GM12878 (cell line): ENCODE measurements at regions not wholly inside any gene's neighbourhood (a gene's known extent, or its start where the extent isn't known, plus 50 kb on each side); places are given as distances from the start of the nearest gene placed in this dataset.

Source experiments
- ATAC-seq: fragments of 200-7000 bp; cut with Tn5 transposase; 3 replicates; pipeline ENCODE4 v1.9.1; 2020; ENCODE audit warnings: mild to moderate bottlenecking, moderate library complexity
- BruUV-seq: library from RNA; stranded (reverse); fragments of 400-500 nt; replicated peaks from 2 replicates; lab custom pipeline; 2021; lab: Mats Ljungman, UMichigan
- CTCF ChIA-PET: fragments of 300-600 bp; sonication (Branson Sonifier 250); formaldehyde crosslinking; extraction: SDS; loops from one replicate; lab custom pipeline; 2021; ENCODE audit warnings: inconsistent platforms; lab: Yijun Ruan, JAX
- POLR2A ChIA-PET: fragments of 350-600 bp; formaldehyde crosslinking; extraction: SDS; loops from one replicate; lab custom pipeline; 2021; ENCODE audit warnings: inconsistent platforms; lab: Charles Lee
- RAD21 ChIA-PET: fragments of 300-600 bp; sonication (Branson Sonifier 250); formaldehyde crosslinking; loops from one replicate; lab custom pipeline; 2023; ENCODE audit warnings: antibody characterized with exemption; ENCODE audit not compliant: unreplicated experiment; lab: Charles Lee
- SMC1A ChIA-PET: fragments of 300-600 bp; sonication (Branson Sonifier 250); formaldehyde crosslinking; loops from one replicate; lab custom pipeline; 2023; ENCODE audit not compliant: unreplicated experiment, uncharacterized antibody; lab: Charles Lee
- DNase-seq: peaks from one replicate; pipeline ENCODE4 v3.0.0-alpha.2; 2011; ENCODE audit warnings: low read depth, low spot score
- FAIRE-seq: peaks from 3 replicates; lab custom pipeline; 2011; peaks lifted over from hg19 to GRCh38; lab: Jason Lieb, UNC
- H2AFZ ChIP-seq: 2 replicates; pipeline ENCODE4 v1.6.0; 2011; ENCODE audit warnings: low read depth, low read length, control low read depth; ENCODE audit not compliant: control insufficient read depth
- H3K27ac ChIP-seq: 2 replicates; pipeline ENCODE4 v1.5.1; 2011; ENCODE audit warnings: control low read depth; ENCODE audit not compliant: control insufficient read depth, insufficient read depth
- H3K27me3 ChIP-seq, 2 experiments: replicated peaks in 1 of 2; 2 replicates each; pipeline versions ENCODE4 v1.6.0 to v1.6.1; 2011; ENCODE audit warnings: low read length in 1 of 2; ENCODE audit not compliant: control insufficient read depth in 2 of 2, insufficient read depth in 2 of 2
- H3K36me3 ChIP-seq, 2 experiments: 2 replicates each; pipeline ENCODE4 v1.5.1; 2011; ENCODE audit warnings: low read length in 1 of 2; ENCODE audit not compliant: control insufficient read depth in 2 of 2, insufficient read depth in 2 of 2
- H3K4me1 ChIP-seq: 2 replicates; pipeline ENCODE4 v1.6.1; 2011; ENCODE audit warnings: mild to moderate bottlenecking, low read length, moderate library complexity, mixed read lengths; ENCODE audit not compliant: control insufficient read depth, insufficient read depth
- H3K4me2 ChIP-seq: 2 replicates; pipeline ENCODE4 v1.6.0; 2011; ENCODE audit warnings: control low read depth; ENCODE audit not compliant: control insufficient read depth, insufficient read depth
- H3K4me3 ChIP-seq: fragments of 200-600 bp; sonication (generic); 2 replicates; pipeline ENCODE4 v1.5.1; 2016
- H3K79me2 ChIP-seq: 2 replicates; pipeline ENCODE4 v1.6.0; 2011; ENCODE audit warnings: low read length; ENCODE audit not compliant: control insufficient read depth, insufficient read depth
- H3K9ac ChIP-seq: 2 replicates; pipeline ENCODE4 v1.8.0; 2011; ENCODE audit warnings: low read length, control low read depth, mixed read lengths; ENCODE audit not compliant: control insufficient read depth, insufficient read depth
- H3K9me3 ChIP-seq: replicated peaks from 3 replicates; pipeline ENCODE4 v1.5.1; 2011; ENCODE audit warnings: mild to moderate bottlenecking, low read length; ENCODE audit not compliant: control insufficient read depth, insufficient read depth
- H4K20me1 ChIP-seq: 2 replicates; pipeline ENCODE4 v1.6.0; 2011; ENCODE audit not compliant: control insufficient read depth, insufficient read depth
- CBX3 ChIP-seq: fragments of 200-600 bp; sonication (generic); IDR thresholded peaks from 2 replicates; pipeline ENCODE4 v1.6.1; 2016; ENCODE audit warnings: low read depth, borderline replicate concordance
- FOS ChIP-seq: IDR thresholded peaks from 3 replicates; pipeline ENCODE4 v1.6.1; 2011; ENCODE audit warnings: borderline replicate concordance; ENCODE audit not compliant: insufficient read length; ENCODE audit errors: extremely low read depth
- IKZF1 ChIP-seq: fragments of 450-650 bp; conservative IDR thresholded peaks from 2 replicates; pipeline ENCODE4 v1.6.1; 2017; ENCODE audit warnings: antibody characterized with exemption, mild to moderate bottlenecking
- KLF5 ChIP-seq: fragments of 450-650 bp; IDR thresholded peaks from 2 replicates; pipeline ENCODE4 v1.6.1; 2014; ENCODE audit warnings: mild to moderate bottlenecking; ENCODE audit not compliant: partially characterized antibody
- NFIC ChIP-seq: IDR thresholded peaks from 2 replicates; pipeline ENCODE4 v1.6.1; 2012; ENCODE audit warnings: low read depth, mild to moderate bottlenecking, inconsistent platforms, low read length, moderate library complexity
- PAX8 ChIP-seq: fragments of 450-650 bp; IDR thresholded peaks from 2 replicates; pipeline ENCODE4 v1.6.1; 2017; ENCODE audit warnings: mild to moderate bottlenecking, moderate library complexity
- SMC3 ChIP-seq: IDR thresholded peaks from 2 replicates; pipeline ENCODE4 v1.6.1; 2011; ENCODE audit warnings: low read length, improper control_type of control experiment, borderline replicate concordance
- ZSCAN29 ChIP-seq: fragments of 450-650 bp; IDR thresholded peaks from 2 replicates; pipeline ENCODE4 v1.6.1; 2017; ENCODE audit warnings: mild to moderate bottlenecking, moderate library complexity
- WGBS: methylation state at CpG from one replicate; pipeline ENCODE4 v1.1.6; 2016; ENCODE audit warnings: low lambda C conversion rate; ENCODE audit not compliant: insufficient replicate concordance, insufficient coverage; ENCODE audit errors: missing lambda C conversion rate; 5-methylcytosine and 5-hydroxymethylcytosine counted together
- in situ Hi-C: fragments of 300-500 bp; cut with MboI; formaldehyde crosslinking; loops from 9 replicates; pipeline ENCODE4 v1.14.3; 2018; ENCODE audit warnings: mixed read lengths
- intact Hi-C: fragments of 100-400 bp; cut with micrococcal nuclease; formaldehyde crosslinking; loops from one replicate; pipeline ENCODE4 v1.14.2; 2022; ENCODE audit not compliant: unreplicated experiment
- TF ChIP-seq, protein P1 (sequence below): fragments of 150-350 bp; IDR thresholded peaks from 2 replicates; pipeline ENCODE4 v1.6.1; 2016; ENCODE audit warnings: low read depth, low read length
- TF ChIP-seq, protein P2 (sequence below): fragments of 450-650 bp; conservative IDR thresholded peaks from 2 replicates; pipeline ENCODE4 v1.6.1; 2017; ENCODE audit warnings: mild to moderate bottlenecking, moderate library complexity
- TF ChIP-seq, protein P3 (sequence below): fragments of 450-650 bp; IDR thresholded peaks from 2 replicates; pipeline ENCODE4 v1.6.1; 2017; ENCODE audit warnings: borderline replicate concordance
- TF ChIP-seq, protein P4 (sequence below): fragments of 450-650 bp; IDR thresholded peaks from 2 replicates; pipeline ENCODE4 v1.6.1; 2017; ENCODE audit warnings: mild to moderate bottlenecking, moderate library complexity

GRCh38 chr5:6820851-6821479, 107.7 kb downstream of the TENT4A start:
- no TSS peak for BruUV-seq
- H3K4me2 ChIP-seq: no peak overlapping the region
- no peak overlapping the region for H2AFZ ChIP-seq
- peak; percentile 83 for ATAC-seq
- SMC1A ChIA-PET: interaction anchor here (1.0 kb wide), 1 partner anchor 15 kb away, joined by 5 read pairs; no protein-coding TSS in a partner anchor
- no peaks in the 10 kb centered on the region for H3K4me1 ChIP-seq
- no peaks in the 10 kb centered on the region for H3K36me3 ChIP-seq
- H3K4me3 ChIP-seq: no peak overlapping the region
- peaks cover 2% of the 10 kb centered on the region; the same call in 2 of the 3 replicates for H3K9me3 ChIP-seq
- POLR2A ChIA-PET: no interaction called here
- H3K9ac ChIP-seq: no peak overlapping the region
- no peaks in the 10 kb centered on the region for H4K20me1 ChIP-seq
- RAD21 ChIA-PET: interaction anchor here (1.0 to 1.1 kb wide), 3 partner anchors 8 to 15 kb away, joined by 3 to 4 read pairs (median 3); no protein-coding TSS in a partner anchor
- FAIRE-seq: peak; percentile 59
- H3K27me3 ChIP-seq: no peaks in the 10 kb centered on the region
- intact Hi-C loops: loop anchor here (1.0 kb wide), 1 partner anchor 16 kb away; no protein-coding TSS in a partner anchor
- DNase-seq: no peak
- CTCF ChIA-PET: interaction anchor here (0.7 to 2.0 kb wide), 5 partner anchors 9 to 933 kb away, joined by 3 to 10 read pairs (median 6); no protein-coding TSS in a partner anchor
- in situ Hi-C loops: no loop called here
- 36% methylated on average over 12 of the region's 12 CpGs for WGBS
- H3K27ac ChIP-seq: no peak overlapping the region
- H3K79me2 ChIP-seq: no peaks in the 10 kb centered on the region
- TF ChIP-seq NFIC (no peak), ZSCAN29 (no peak), PAX8 (no peak), CBX3 (no peak), IKZF1 (no peak), FOS (no peak), SMC3 (peak; percentile 50; the same call in 1 of the 2 replicates), KLF5 (no peak)
- TF ChIP-seq, protein P1, sequence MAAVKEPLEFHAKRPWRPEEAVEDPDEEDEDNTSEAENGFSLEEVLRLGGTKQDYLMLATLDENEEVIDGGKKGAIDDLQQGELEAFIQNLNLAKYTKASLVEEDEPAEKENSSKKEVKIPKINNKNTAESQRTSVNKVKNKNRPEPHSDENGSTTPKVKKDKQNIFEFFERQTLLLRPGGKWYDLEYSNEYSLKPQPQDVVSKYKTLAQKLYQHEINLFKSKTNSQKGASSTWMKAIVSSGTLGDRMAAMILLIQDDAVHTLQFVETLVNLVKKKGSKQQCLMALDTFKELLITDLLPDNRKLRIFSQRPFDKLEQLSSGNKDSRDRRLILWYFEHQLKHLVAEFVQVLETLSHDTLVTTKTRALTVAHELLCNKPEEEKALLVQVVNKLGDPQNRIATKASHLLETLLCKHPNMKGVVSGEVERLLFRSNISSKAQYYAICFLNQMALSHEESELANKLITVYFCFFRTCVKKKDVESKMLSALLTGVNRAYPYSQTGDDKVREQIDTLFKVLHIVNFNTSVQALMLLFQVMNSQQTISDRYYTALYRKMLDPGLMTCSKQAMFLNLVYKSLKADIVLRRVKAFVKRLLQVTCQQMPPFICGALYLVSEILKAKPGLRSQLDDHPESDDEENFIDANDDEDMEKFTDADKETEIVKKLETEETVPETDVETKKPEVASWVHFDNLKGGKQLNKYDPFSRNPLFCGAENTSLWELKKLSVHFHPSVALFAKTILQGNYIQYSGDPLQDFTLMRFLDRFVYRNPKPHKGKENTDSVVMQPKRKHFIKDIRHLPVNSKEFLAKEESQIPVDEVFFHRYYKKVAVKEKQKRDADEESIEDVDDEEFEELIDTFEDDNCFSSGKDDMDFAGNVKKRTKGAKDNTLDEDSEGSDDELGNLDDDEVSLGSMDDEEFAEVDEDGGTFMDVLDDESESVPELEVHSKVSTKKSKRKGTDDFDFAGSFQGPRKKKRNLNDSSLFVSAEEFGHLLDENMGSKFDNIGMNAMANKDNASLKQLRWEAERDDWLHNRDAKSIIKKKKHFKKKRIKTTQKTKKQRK: no peak
- TF ChIP-seq, protein P2, sequence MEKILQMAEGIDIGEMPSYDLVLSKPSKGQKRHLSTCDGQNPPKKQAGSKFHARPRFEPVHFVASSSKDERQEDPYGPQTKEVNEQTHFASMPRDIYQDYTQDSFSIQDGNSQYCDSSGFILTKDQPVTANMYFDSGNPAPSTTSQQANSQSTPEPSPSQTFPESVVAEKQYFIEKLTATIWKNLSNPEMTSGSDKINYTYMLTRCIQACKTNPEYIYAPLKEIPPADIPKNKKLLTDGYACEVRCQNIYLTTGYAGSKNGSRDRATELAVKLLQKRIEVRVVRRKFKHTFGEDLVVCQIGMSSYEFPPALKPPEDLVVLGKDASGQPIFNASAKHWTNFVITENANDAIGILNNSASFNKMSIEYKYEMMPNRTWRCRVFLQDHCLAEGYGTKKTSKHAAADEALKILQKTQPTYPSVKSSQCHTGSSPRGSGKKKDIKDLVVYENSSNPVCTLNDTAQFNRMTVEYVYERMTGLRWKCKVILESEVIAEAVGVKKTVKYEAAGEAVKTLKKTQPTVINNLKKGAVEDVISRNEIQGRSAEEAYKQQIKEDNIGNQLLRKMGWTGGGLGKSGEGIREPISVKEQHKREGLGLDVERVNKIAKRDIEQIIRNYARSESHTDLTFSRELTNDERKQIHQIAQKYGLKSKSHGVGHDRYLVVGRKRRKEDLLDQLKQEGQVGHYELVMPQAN: no peak
- TF ChIP-seq, protein P3, sequence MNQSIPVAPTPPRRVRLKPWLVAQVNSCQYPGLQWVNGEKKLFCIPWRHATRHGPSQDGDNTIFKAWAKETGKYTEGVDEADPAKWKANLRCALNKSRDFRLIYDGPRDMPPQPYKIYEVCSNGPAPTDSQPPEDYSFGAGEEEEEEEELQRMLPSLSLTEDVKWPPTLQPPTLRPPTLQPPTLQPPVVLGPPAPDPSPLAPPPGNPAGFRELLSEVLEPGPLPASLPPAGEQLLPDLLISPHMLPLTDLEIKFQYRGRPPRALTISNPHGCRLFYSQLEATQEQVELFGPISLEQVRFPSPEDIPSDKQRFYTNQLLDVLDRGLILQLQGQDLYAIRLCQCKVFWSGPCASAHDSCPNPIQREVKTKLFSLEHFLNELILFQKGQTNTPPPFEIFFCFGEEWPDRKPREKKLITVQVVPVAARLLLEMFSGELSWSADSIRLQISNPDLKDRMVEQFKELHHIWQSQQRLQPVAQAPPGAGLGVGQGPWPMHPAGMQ: no peak
- TF ChIP-seq, protein P4, sequence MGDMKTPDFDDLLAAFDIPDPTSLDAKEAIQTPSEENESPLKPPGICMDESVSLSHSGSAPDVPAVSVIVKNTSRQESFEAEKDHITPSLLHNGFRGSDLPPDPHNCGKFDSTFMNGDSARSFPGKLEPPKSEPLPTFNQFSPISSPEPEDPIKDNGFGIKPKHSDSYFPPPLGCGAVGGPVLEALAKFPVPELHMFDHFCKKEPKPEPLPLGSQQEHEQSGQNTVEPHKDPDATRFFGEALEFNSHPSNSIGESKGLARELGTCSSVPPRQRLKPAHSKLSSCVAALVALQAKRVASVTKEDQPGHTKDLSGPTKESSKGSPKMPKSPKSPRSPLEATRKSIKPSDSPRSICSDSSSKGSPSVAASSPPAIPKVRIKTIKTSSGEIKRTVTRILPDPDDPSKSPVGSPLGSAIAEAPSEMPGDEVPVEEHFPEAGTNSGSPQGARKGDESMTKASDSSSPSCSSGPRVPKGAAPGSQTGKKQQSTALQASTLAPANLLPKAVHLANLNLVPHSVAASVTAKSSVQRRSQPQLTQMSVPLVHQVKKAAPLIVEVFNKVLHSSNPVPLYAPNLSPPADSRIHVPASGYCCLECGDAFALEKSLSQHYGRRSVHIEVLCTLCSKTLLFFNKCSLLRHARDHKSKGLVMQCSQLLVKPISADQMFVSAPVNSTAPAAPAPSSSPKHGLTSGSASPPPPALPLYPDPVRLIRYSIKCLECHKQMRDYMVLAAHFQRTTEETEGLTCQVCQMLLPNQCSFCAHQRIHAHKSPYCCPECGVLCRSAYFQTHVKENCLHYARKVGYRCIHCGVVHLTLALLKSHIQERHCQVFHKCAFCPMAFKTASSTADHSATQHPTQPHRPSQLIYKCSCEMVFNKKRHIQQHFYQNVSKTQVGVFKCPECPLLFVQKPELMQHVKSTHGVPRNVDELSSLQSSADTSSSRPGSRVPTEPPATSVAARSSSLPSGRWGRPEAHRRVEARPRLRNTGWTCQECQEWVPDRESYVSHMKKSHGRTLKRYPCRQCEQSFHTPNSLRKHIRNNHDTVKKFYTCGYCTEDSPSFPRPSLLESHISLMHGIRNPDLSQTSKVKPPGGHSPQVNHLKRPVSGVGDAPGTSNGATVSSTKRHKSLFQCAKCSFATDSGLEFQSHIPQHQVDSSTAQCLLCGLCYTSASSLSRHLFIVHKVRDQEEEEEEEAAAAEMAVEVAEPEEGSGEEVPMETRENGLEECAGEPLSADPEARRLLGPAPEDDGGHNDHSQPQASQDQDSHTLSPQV: no peak
